Activated B cell treated with CpG ODN at 0.5 μM for 24 hours (primary cell): ENCODE measurements at regions not wholly inside any gene's neighbourhood (a gene's known extent, or its start where the extent isn't known, plus 50 kb on each side); places are given as distances from the start of the nearest gene placed in this dataset.
"Not testable (repeated sequence)": the region's sequence is repeated elsewhere in the genome, so short reads cannot be mapped to it uniquely, and the experiment has no call there.

Source experiments
- ATAC-seq: fragments of 200-7000 bp; cut with Tn5 transposase; one replicate; pipeline ENCODE4 v1.10.0; 2021; ENCODE audit warnings: low read depth, mild to moderate bottlenecking, moderate library complexity
- CTCF ChIA-PET: fragments of 350-600 bp; sonication (Branson Sonifier 250); formaldehyde crosslinking; loops from one replicate; lab custom pipeline; 2021; ENCODE audit warnings: antibody characterized with exemption; lab: Charles Lee
- POLR2A ChIA-PET: fragments of 350-600 bp; sonication (Branson Sonifier 250); formaldehyde crosslinking; loops from one replicate; lab custom pipeline; 2021; ENCODE audit warnings: antibody characterized with exemption; lab: Charles Lee
- DNase-seq: peaks from one replicate; pipeline ENCODE4 v3.0.0; 2022
- H3K27ac Mint-ChIP-seq: one replicate; pipeline ENCODE4 v1.8.0; 2020; ENCODE audit warnings: mixed read lengths
- H3K27me3 Mint-ChIP-seq: one replicate; pipeline ENCODE4 v1.8.0; 2021; ENCODE audit warnings: mixed read lengths
- H3K36me3 Mint-ChIP-seq: one replicate; pipeline ENCODE4 v1.8.0; 2021; ENCODE audit warnings: low read depth, mixed read lengths
- H3K4me1 Mint-ChIP-seq: one replicate; pipeline ENCODE4 v1.8.0; 2021; ENCODE audit warnings: mixed read lengths
- H3K4me3 Mint-ChIP-seq: one replicate; pipeline ENCODE4 v1.8.0; 2020; ENCODE audit warnings: mild to moderate bottlenecking, mixed read lengths
- H3K9me3 Mint-ChIP-seq: one replicate; pipeline ENCODE4 v1.8.0; 2020; ENCODE audit warnings: mixed read lengths
- intact Hi-C: fragments of 100-400 bp; cut with micrococcal nuclease; formaldehyde crosslinking; loops from one replicate; pipeline ENCODE4 v1.15.1; 2024
- TF ChIP-seq, protein P1 (sequence below): fragments of 200-600 bp; IDR thresholded peaks from one replicate; pipeline ENCODE4 v1.8.0; 2022; ENCODE audit warnings: antibody characterized with exemption, mild to moderate bottlenecking

DNA sequence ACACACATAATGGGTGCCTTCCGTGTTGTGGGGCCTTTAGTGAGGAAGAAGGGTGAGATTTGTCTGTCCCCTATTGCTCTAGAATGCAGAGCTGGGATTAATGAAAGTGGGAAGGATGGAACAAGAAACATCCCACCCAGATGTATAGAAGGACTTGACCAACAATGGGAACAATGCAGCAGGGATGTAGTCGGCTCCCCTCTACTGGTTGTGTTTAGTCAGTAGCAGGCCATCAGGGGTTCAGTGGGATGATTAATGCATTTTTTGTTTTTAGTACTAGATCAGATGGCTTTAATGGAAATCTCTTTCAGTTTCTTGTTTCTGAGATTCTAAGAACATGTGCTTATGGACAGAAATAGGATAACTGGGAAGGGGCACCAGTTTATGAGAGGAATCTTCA lies 156.0 kb upstream of the ROPN1 start:
- H3K27ac Mint-ChIP-seq, result no peak overlapping the region
- CTCF ChIA-PET, result no interaction called here
- intact Hi-C loops, result no loop called here
- TF ChIP-seq, protein P1, sequence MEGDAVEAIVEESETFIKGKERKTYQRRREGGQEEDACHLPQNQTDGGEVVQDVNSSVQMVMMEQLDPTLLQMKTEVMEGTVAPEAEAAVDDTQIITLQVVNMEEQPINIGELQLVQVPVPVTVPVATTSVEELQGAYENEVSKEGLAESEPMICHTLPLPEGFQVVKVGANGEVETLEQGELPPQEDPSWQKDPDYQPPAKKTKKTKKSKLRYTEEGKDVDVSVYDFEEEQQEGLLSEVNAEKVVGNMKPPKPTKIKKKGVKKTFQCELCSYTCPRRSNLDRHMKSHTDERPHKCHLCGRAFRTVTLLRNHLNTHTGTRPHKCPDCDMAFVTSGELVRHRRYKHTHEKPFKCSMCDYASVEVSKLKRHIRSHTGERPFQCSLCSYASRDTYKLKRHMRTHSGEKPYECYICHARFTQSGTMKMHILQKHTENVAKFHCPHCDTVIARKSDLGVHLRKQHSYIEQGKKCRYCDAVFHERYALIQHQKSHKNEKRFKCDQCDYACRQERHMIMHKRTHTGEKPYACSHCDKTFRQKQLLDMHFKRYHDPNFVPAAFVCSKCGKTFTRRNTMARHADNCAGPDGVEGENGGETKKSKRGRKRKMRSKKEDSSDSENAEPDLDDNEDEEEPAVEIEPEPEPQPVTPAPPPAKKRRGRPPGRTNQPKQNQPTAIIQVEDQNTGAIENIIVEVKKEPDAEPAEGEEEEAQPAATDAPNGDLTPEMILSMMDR, result no peak
- ATAC-seq (no peak), DNase-seq (no peak)
- POLR2A ChIA-PET, result no interaction called here
- H3K27me3 Mint-ChIP-seq, result peaks cover 6% of the 10 kb centered on the region
- H3K9me3 Mint-ChIP-seq, result no peaks in the 10 kb centered on the region
- H3K4me3 Mint-ChIP-seq, result no peak overlapping the region
- H3K4me1 Mint-ChIP-seq, result no peaks in the 10 kb centered on the region
- H3K36me3 Mint-ChIP-seq, result no peaks in the 10 kb centered on the region

DNA sequence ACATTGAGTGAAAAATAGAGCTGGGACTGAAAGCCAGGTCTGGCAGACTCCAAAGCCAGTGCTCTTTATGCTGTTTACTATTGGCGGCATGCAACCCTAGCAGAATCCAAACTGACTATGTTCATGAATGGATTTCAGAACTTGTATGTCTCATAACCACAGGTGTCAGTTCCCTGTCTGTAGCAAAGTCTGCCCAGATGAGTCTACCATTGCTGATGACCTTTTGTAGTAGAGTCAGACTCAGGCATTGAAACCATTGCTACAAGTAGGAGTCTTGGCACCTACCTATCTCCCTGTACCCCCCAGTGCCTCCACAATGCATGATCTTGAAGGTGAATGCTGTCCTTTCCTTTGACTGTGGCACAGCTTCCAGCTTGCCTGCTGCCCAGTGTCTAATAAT lies 157.2 kb upstream of the ROPN1 start:
- no peaks in the 10 kb centered on the region for H3K36me3 Mint-ChIP-seq
- CTCF ChIA-PET, result no interaction called here
- no peaks in the 10 kb centered on the region for H3K4me1 Mint-ChIP-seq

DNA sequence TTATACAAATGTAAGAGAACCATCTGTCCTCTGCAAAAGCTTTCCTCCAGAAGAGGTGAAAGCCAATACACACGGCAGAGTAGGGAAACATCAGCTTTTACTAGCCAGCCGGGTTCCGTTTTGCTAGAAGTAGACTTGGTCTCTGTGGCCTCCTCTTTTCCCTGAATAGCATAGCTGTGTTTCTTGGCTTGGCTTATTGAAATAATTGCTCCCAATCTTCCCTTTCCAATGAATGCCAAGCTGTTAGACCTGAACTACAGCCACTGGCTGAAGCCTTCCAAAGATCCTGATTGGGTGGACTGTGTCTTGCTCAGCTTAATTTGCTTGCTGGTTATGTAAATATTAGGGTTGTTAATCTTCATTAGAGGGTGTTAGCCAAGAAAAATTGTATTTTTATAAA lies 157.8 kb upstream of the ROPN1 start:
- POLR2A ChIA-PET, result no interaction called here
- Mint-ChIP-seq H3K4me1 (no peaks in the 10 kb centered on the region), H3K27me3 (peaks cover 2% of the 10 kb centered on the region), H3K9me3 (no peaks in the 10 kb centered on the region), H3K36me3 (no peaks in the 10 kb centered on the region), H3K4me3 (no peak overlapping the region), H3K27ac (no peak overlapping the region)
- no peak for ATAC-seq
- TF ChIP-seq, protein P1, result no peak
- CTCF ChIA-PET, result no interaction called here
- DNase-seq, result no peak
- intact Hi-C loops, result no loop called here

More for the DNA sequence above, 157.2 kb upstream of the ROPN1 start:
- no peak overlapping the region for H3K27ac Mint-ChIP-seq
- no peaks in the 10 kb centered on the region for H3K9me3 Mint-ChIP-seq
- POLR2A ChIA-PET, result no interaction called here
- peaks cover 2% of the 10 kb centered on the region for H3K27me3 Mint-ChIP-seq
- no peak for DNase-seq
- no peak for ATAC-seq
- intact Hi-C loops, result no loop called here
- no peak overlapping the region for H3K4me3 Mint-ChIP-seq
- TF ChIP-seq, protein P1, result no peak

DNA sequence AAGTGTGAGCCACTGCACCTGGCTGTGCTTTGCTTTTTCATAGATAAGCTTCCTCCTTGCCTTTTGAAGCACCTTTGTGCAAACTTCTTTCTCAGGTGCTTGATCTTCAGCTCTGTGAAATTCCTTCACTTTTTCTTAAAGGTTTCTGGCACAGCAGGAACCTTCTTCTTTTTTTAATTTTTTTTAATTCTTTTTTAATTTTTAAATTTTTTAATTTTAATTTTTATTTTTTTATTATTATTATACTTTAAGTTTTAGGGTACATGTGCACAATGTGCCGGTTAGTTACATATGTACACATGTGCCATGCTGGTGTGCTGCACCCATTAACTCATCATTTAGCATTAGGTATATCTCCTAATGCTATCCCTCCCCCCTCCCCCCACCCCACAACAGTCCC lies 161.0 kb upstream of the ROPN1 start:
- H3K4me3 Mint-ChIP-seq, DNase-seq, POLR2A ChIA-PET: not testable (repeated sequence)

DNA sequence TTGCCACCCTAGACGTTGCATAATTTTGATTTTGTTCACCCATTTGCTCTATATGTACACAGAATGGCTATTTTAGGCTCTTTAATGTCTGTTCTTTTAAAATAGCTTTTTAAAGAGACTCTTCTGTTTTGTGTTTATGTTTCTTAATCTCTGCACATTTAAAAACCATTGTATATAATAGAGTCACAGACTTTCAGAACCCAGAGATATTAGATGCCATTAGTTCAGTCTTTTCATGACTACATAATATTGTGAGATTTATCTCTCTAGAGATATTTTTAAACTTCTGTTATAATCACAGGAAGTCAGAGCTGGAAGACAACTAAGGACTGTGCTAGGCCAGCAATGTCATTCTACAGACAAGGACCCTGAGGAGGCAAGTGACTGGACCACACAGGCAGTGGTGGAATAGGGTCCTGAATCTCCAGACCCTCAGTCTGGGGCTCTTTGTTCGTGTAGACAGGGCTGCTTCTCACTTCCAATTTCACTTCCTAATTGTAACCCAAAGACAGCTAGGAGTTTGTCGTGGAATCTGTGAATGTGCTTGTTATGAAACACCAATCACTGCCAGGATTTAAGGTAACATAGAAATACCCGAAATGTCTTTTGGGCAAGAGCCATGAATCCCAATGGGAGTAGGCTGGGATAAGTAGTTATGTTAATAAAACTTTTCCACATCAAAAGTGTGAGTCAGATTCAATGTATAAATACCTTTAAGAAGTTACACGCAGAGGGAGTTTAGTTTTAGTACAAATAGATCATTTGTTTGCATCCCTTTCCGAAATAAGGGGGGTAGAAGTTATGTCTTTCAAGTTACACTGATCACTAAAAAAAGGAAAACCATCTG lies 165.2 kb upstream of the ROPN1 start:
- POLR2A ChIA-PET, result no interaction called here
- Mint-ChIP-seq H3K9me3 (no peaks in the 10 kb centered on the region), H3K4me1 (no peaks in the 10 kb centered on the region), H3K27me3 (peaks cover 2% of the 10 kb centered on the region), H3K27ac (no peak overlapping the region), H3K36me3 (no peaks in the 10 kb centered on the region), H3K4me3 (no peak overlapping the region)
- DNase-seq (no peak), ATAC-seq (no peak)
- TF ChIP-seq, protein P1, result no peak
- CTCF ChIA-PET, result no interaction called here
- intact Hi-C loops, result no loop called here

More for the DNA sequence above, 161.0 kb upstream of the ROPN1 start:
- H3K27me3 Mint-ChIP-seq, CTCF ChIA-PET, H3K4me1 Mint-ChIP-seq, ATAC-seq, H3K9me3 Mint-ChIP-seq, H3K27ac Mint-ChIP-seq, H3K36me3 Mint-ChIP-seq, intact Hi-C loops: not testable (repeated sequence)
